Frontal cortex (tissue), 3 donors: ENCODE measurements at regions not wholly inside any gene's neighbourhood (a gene's known extent, or its start where the extent isn't known, plus 50 kb on each side); places are given as distances from the start of the nearest gene placed in this dataset.
"Not testable (repeated sequence)": the region's sequence is repeated elsewhere in the genome, so short reads cannot be mapped to it uniquely, and the experiment has no call there.

Experiments
- DNase-seq, 2 donors: peaks; one replicate each; pipeline ENCODE4 v3.0.0; 2012; ENCODE audit warnings: low spot score in 2 of 2
- FAIRE-seq: peaks from 2 replicates; lab custom pipeline; 2012; peaks lifted over from hg19 to GRCh38; lab: Jason Lieb, UNC
- donor health status: control.
- donor health status: control.
- donor health status: control.

- FAIRE-seq (no peak), DNase-seq (no peak)
Measured at GRCh38 chr1:215022204-215022603, 60.3 kb upstream of the KCNK2 start.

DNA sequence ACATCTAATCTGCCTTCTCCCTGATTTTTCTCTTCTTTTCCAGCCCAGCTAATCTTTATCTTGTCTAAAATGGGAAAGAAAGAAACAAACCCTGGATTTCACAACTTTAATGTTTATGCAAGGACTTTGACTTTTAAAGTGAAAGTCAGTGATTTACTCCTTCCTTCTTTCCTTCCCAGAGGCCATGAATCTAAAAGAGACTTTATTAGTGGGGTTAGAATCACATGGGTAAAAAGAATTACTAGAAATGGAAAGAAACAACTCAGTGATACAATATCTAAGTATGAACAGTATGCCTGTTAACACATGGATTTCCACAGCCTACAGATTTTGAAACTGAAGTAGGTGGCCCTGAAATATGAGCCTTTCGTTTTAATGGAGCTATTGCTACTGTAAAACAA lies 59.8 kb upstream of the KCNK2 start:
- no peak for DNase-seq
- no peak for FAIRE-seq

GRCh38 chr1:215023155-215023832 lies 59.2 kb upstream of the KCNK2 start:
- DNase-seq = no peak
- FAIRE-seq = no peak

- FAIRE-seq (no peak), DNase-seq (no peak)
Measured at GRCh38 chr1:215028954-215029353, 53.6 kb upstream of the KCNK2 start.

DNA sequence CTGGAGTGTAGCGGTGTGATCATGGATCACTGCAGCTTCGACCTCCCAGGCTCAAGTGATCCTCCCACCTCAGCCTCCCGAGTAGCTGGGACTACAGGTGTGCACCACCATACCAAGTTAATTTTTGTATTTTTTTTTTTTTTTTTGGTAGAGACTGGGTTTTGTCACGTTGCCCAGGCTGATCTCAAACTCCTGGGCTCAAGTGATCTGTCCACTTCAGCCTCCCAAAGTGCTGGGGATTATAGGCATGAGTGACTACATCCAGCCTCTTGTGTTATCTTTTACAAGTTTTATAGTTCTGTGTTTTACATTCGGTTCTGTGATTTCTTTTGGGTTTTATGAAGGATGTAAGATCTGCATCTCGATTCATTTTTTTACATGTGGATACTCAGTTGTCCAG lies 52.0 kb upstream of the KCNK2 start:
- DNase-seq, FAIRE-seq: not testable (repeated sequence)

DNA sequence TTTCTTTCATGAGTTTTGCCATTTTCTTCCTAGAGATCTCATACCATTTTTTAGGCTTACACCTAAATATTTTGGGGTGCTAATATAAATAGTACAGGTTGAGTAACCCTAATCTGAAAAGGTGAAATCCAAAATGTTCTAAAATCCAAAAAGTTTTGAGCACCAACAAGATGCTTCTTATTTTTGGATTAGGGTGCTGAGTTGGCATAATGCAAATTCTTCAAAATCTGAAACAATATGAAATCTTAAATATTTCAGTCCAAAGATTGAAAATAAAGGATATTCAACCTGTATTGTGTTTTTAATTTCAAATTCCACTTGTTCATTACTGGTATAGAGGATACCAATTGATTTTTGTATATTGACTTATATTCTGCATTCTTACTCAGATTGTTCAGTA lies 51.1 kb upstream of the KCNK2 start:
- DNase-seq (no peak), FAIRE-seq (no peak)
